ENCODE measurements at regions not wholly inside any gene's neighbourhood (a gene's known extent, or its start where the extent isn't known, plus 50 kb on each side); places are given as distances from the start of the nearest gene placed in this dataset.

DNA sequence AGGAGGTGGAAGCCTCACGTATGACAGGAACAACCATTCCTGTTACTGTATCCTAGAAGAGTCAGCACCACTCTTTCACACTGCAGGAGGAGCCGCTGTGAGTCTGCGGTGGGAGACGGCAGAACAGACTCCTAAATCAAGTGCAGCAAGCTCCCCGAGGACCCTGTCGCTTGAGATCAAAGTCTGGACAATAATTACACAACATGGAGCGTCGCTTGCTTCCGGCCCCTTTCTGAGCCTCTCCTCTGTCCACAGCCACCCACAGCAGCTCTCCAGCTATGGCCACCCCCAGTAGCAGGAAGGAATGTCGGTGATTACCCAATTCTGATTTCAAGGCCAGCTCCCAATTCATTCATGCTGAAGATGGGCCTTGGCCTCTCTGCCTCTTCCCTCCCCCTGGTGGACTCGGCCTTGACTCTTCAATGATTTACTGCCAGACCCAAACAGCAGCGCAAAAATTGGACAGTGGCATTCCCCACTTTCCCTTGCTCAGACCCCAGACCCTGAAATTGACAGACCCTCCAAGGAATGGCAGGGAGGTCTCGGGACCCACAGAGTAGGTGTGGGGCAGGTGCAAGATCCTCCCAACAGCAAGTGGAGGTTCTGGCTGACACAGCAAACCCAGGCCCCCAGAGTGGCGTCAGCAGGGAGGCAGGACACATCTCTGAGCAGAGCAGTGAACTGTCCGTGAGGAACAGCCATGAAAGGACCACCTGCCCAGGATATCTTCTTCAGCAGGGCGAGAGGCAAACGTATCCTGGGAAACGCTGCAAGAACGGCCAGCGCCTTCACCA, 272.7 kb upstream of the DIO3 start (continued):
- TF ChIP-seq THYN1 (CRISPR knock-in tag; IDR thresholded peaks at IDR 0.05; ENCODE audit: borderline replicate concordance, low read depth), result no peak
- no peak for TF ChIP-seq TRAFD1 (CRISPR knock-in tag; IDR thresholded peaks at IDR 0.05; ENCODE audit: borderline replicate concordance)
- TF ChIP-seq ZNF296 (CRISPR knock-in tag; conservative IDR thresholded peaks at IDR 0.05), result peak; percentile 74; the same call in 1 of the 2 replicates
- no peak for TF ChIP-seq MYNN (CRISPR knock-in tag; IDR thresholded peaks at IDR 0.05; ENCODE audit: low read depth)
- peak; percentile 48 for TF ChIP-seq SIX1 (CRISPR knock-in tag; IDR thresholded peaks at IDR 0.05; ENCODE audit: borderline replicate concordance)
- TF ChIP-seq, protein P1, sequence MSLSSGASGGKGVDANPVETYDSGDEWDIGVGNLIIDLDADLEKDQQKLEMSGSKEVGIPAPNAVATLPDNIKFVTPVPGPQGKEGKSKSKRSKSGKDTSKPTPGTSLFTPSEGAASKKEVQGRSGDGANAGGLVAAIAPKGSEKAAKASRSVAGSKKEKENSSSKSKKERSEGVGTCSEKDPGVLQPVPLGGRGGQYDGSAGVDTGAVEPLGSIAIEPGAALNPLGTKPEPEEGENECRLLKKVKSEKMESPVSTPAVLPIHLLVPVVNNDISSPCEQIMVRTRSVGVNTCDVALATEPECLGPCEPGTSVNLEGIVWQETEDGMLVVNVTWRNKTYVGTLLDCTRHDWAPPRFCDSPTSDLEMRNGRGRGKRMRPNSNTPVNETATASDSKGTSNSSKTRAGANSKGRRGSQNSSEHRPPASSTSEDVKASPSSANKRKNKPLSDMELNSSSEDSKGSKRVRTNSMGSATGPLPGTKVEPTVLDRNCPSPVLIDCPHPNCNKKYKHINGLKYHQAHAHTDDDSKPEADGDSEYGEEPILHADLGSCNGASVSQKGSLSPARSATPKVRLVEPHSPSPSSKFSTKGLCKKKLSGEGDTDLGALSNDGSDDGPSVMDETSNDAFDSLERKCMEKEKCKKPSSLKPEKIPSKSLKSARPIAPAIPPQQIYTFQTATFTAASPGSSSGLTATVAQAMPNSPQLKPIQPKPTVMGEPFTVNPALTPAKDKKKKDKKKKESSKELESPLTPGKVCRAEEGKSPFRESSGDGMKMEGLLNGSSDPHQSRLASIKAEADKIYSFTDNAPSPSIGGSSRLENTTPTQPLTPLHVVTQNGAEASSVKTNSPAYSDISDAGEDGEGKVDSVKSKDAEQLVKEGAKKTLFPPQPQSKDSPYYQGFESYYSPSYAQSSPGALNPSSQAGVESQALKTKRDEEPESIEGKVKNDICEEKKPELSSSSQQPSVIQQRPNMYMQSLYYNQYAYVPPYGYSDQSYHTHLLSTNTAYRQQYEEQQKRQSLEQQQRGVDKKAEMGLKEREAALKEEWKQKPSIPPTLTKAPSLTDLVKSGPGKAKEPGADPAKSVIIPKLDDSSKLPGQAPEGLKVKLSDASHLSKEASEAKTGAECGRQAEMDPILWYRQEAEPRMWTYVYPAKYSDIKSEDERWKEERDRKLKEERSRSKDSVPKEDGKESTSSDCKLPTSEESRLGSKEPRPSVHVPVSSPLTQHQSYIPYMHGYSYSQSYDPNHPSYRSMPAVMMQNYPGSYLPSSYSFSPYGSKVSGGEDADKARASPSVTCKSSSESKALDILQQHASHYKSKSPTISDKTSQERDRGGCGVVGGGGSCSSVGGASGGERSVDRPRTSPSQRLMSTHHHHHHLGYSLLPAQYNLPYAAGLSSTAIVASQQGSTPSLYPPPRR (CRISPR knock-in tag; IDR thresholded peaks at IDR 0.05; ENCODE audit: borderline replicate concordance), result peak; percentile 95
- TF ChIP-seq CSRNP2 (CRISPR knock-in tag; conservative IDR thresholded peaks at IDR 0.05; ENCODE audit: low read depth), result no peak
- peak; percentile 89 for TF ChIP-seq ISL2 (CRISPR knock-in tag; IDR thresholded peaks at IDR 0.05)
- peak; percentile 70; the same call in 1 of the 2 replicates for TF ChIP-seq KLF11 (CRISPR knock-in tag; IDR thresholded peaks at IDR 0.05)
- TF ChIP-seq NCOA5 (CRISPR knock-in tag; IDR thresholded peaks at IDR 0.05), result no peak
- TF ChIP-seq RFXAP (CRISPR knock-in tag; IDR thresholded peaks at IDR 0.05; ENCODE audit: borderline replicate concordance), result no peak
- TF ChIP-seq, protein P2, sequence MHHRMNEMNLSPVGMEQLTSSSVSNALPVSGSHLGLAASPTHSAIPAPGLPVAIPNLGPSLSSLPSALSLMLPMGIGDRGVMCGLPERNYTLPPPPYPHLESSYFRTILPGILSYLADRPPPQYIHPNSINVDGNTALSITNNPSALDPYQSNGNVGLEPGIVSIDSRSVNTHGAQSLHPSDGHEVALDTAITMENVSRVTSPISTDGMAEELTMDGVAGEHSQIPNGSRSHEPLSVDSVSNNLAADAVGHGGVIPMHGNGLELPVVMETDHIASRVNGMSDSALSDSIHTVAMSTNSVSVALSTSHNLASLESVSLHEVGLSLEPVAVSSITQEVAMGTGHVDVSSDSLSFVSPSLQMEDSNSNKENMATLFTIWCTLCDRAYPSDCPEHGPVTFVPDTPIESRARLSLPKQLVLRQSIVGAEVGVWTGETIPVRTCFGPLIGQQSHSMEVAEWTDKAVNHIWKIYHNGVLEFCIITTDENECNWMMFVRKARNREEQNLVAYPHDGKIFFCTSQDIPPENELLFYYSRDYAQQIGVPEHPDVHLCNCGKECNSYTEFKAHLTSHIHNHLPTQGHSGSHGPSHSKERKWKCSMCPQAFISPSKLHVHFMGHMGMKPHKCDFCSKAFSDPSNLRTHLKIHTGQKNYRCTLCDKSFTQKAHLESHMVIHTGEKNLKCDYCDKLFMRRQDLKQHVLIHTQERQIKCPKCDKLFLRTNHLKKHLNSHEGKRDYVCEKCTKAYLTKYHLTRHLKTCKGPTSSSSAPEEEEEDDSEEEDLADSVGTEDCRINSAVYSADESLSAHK (CRISPR knock-in tag; IDR thresholded peaks at IDR 0.05; ENCODE audit: borderline replicate concordance), result no peak
- no peak for TF ChIP-seq ZNF441 (CRISPR knock-in tag; IDR thresholded peaks at IDR 0.05; ENCODE audit: borderline replicate concordance)
- peak; percentile 76 for TF ChIP-seq ZNF558 (CRISPR knock-in tag; IDR thresholded peaks at IDR 0.05; ENCODE audit: borderline replicate concordance)
- TF ChIP-seq ZNF33A (CRISPR knock-in tag; IDR thresholded peaks at IDR 0.05; ENCODE audit: borderline replicate concordance), result no peak
- TF ChIP-seq ZKSCAN8 (CRISPR knock-in tag; IDR thresholded peaks at IDR 0.05; ENCODE audit: borderline replicate concordance), result peak; percentile 71; the same call in 1 of the 2 replicates
